HFFc6 (cell line): ENCODE measurements at regions not wholly inside any gene's neighbourhood (a gene's known extent, or its start where the extent isn't known, plus 50 kb on each side); places are given as distances from the start of the nearest gene placed in this dataset.

Experiments
- DNase-seq: peaks from one replicate; pipeline ENCODE4 v3.0.0-alpha.2; 2018
- H3K27ac Mint-ChIP-seq: 2 replicates; pipeline ENCODE4 v1.8.0; 2020; ENCODE audit warnings: mild to moderate bottlenecking, mixed read lengths
- H3K27me3 Mint-ChIP-seq: 2 replicates; pipeline ENCODE4 v1.8.0; 2021; ENCODE audit warnings: mild to moderate bottlenecking, moderate library complexity, mixed read lengths; ENCODE audit not compliant: insufficient read depth
- H3K36me3 Mint-ChIP-seq: 2 replicates; pipeline ENCODE4 v1.8.0; 2021; ENCODE audit warnings: low read depth, mixed read lengths
- H3K4me1 Mint-ChIP-seq: 2 replicates; pipeline ENCODE4 v1.8.0; 2020; ENCODE audit warnings: low read depth, mixed read lengths
- H3K4me3 Mint-ChIP-seq: 2 replicates; pipeline ENCODE4 v1.8.0; 2020; ENCODE audit warnings: mild to moderate bottlenecking, moderate library complexity, mixed read lengths
- H3K9me3 Mint-ChIP-seq: 2 replicates; pipeline ENCODE4 v1.8.0; 2020; ENCODE audit warnings: mild to moderate bottlenecking, mixed read lengths
- TF ChIP-seq, protein P1 (sequence below): fragments of 200-600 bp; sonication (generic); IDR thresholded peaks from 2 replicates; pipeline ENCODE4 v1.5.0; 2021; ENCODE audit warnings: antibody characterized with exemption, mild to moderate bottlenecking

GRCh38 chr2:9071032-9071431 is 67.5 kb upstream of the MBOAT2 start:
- H3K4me1 Mint-ChIP-seq = peaks cover 31% of the 10 kb centered on the region
- peaks cover 9% of the 10 kb centered on the region; the same call in 1 of the 2 replicates for H3K9me3 Mint-ChIP-seq
- H3K36me3 Mint-ChIP-seq = peaks cover 4% of the 10 kb centered on the region; the same call in 1 of the 2 replicates
- H3K4me3 Mint-ChIP-seq = peak overlapping the region; percentile 23; the same call in 1 of the 2 replicates
- TF ChIP-seq, protein P1, sequence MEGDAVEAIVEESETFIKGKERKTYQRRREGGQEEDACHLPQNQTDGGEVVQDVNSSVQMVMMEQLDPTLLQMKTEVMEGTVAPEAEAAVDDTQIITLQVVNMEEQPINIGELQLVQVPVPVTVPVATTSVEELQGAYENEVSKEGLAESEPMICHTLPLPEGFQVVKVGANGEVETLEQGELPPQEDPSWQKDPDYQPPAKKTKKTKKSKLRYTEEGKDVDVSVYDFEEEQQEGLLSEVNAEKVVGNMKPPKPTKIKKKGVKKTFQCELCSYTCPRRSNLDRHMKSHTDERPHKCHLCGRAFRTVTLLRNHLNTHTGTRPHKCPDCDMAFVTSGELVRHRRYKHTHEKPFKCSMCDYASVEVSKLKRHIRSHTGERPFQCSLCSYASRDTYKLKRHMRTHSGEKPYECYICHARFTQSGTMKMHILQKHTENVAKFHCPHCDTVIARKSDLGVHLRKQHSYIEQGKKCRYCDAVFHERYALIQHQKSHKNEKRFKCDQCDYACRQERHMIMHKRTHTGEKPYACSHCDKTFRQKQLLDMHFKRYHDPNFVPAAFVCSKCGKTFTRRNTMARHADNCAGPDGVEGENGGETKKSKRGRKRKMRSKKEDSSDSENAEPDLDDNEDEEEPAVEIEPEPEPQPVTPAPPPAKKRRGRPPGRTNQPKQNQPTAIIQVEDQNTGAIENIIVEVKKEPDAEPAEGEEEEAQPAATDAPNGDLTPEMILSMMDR = no peak
- peak overlapping the region; percentile 82 for H3K27ac Mint-ChIP-seq
- no peaks in the 10 kb centered on the region; the same call in 1 of the 2 replicates for H3K27me3 Mint-ChIP-seq
- peak; percentile 76 for DNase-seq

DNA sequence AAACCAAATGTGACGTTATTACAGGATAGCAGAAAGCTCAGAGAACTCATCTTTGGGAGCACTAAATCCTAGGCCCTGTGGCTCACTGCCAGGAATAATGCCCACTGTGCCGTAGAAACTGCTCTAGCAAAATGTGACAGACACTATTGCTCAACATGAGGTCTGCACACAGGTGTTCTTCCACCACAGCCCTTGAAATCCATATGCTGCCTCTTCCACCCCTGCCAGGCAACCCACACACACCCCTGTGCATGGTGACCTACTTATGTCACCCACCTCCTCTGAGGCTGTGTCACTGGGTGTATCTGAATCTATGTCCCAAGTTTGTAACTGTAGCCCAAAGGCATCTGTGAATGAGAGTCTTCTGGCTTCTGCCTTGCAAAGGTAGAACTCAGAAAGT is 66.1 kb upstream of the MBOAT2 start:
- no peaks in the 10 kb centered on the region for H3K27me3 Mint-ChIP-seq
- no peak for DNase-seq
- H3K27ac Mint-ChIP-seq = no peak overlapping the region
- H3K4me1 Mint-ChIP-seq = peaks cover 23% of the 10 kb centered on the region
- TF ChIP-seq, protein P1 = no peak
- H3K36me3 Mint-ChIP-seq = peaks cover 10% of the 10 kb centered on the region; the same call in 1 of the 2 replicates
- H3K4me3 Mint-ChIP-seq = no peak overlapping the region
- H3K9me3 Mint-ChIP-seq = peaks cover 19% of the 10 kb centered on the region

- TF ChIP-seq, protein P1 = no peak
- H3K4me1 Mint-ChIP-seq = peaks cover 18% of the 10 kb centered on the region
- H3K27ac Mint-ChIP-seq = no peak overlapping the region
- peaks cover 10% of the 10 kb centered on the region; the same call in 1 of the 2 replicates for H3K36me3 Mint-ChIP-seq
- no peak for DNase-seq
- H3K9me3 Mint-ChIP-seq = peaks cover 19% of the 10 kb centered on the region
- no peaks in the 10 kb centered on the region for H3K27me3 Mint-ChIP-seq
- H3K4me3 Mint-ChIP-seq = no peak overlapping the region
These were observed 62.4 kb upstream of the MBOAT2 start for GRCh38 chr2:9065901-9066300.

DNA sequence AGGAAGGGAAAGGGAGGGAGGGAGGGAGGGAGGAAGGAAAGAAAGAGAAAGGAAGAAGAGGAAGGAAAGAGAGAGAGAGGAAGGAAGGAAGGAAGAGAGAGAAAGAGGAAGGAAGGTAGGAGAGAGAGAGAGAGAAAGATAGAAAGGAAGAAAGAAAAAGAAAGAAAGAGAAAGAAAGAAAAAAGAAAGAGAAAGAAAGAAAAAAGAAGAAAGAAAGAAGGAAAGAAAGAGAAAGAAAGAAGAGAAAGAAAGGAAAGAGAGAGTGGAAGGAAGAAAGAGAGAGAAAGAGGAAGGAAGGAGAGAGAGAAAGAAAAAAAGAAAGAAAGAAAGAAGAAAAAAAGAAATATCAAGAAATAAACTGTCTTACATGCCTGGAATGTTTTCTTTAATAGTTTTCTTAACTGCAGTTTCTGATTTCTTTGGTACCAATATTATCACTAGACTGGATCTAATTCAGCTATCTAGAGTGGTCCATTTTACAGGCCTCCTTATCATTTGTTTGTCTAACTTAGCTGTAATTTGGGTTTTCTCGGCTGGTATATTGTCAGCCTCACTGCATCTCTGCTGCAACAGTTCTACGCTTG is 59.6 kb upstream of the MBOAT2 start:
- TF ChIP-seq, protein P1 = no peak
- no peak for DNase-seq

DNA sequence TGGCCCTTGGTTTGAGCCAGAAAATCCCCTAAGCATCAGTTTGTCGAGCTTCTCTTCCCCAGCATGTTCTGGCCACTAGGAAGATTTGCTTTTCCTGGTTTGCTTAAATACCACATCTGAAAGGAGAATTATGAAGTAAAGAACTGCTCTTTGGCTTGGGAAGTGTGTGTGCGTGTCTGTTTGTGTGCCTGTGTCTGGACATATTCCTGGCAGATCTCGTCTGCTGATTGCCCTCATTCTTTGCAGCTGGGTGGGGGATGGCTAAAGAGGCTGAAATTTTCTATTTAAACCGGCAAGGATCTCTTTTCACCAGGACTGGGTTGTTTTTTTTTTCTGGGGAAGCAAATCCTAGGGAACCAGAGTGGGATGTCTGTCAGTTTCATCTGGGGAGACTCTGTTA is 57.3 kb upstream of the MBOAT2 start:
- TF ChIP-seq, protein P1 = no peak
- Mint-ChIP-seq H3K27ac (no peak overlapping the region), H3K36me3 (peaks cover 4% of the 10 kb centered on the region), H3K27me3 (no peaks in the 10 kb centered on the region; the same call in 1 of the 2 replicates), H3K9me3 (peaks cover 7% of the 10 kb centered on the region), H3K4me3 (no peak overlapping the region), H3K4me1 (peaks cover 35% of the 10 kb centered on the region)
- no peak for DNase-seq

More for the DNA sequence above, 59.6 kb upstream of the MBOAT2 start:
- Mint-ChIP-seq H3K4me1 (peaks cover 22% of the 10 kb centered on the region), H3K9me3 (peaks cover 19% of the 10 kb centered on the region), H3K4me3 (no peak overlapping the region), H3K27me3 (no peaks in the 10 kb centered on the region; the same call in 1 of the 2 replicates), H3K36me3 (peaks cover 10% of the 10 kb centered on the region; the same call in 1 of the 2 replicates), H3K27ac (peak overlapping the region; percentile 57)
